H9 (cell line): ENCODE measurements at regions not wholly inside any gene's neighbourhood (a gene's known extent, or its start where the extent isn't known, plus 50 kb on each side); places are given as distances from the start of the nearest gene placed in this dataset.

Source experiments
- DNase-seq: peaks from one replicate; pipeline ENCODE4 v3.0.0-alpha.2; 2017
- H2AFZ ChIP-seq: one replicate; pipeline ENCODE4 v1.6.1; 2013; ENCODE audit warnings: mild to moderate bottlenecking, low read length, control low read depth, moderate library complexity
- H2AK5ac ChIP-seq: 2 replicates; pipeline ENCODE4 v1.6.1; 2013; ENCODE audit warnings: low read length, control low read depth, mixed read lengths; ENCODE audit not compliant: insufficient read length
- H2BK120ac ChIP-seq: one replicate; pipeline ENCODE4 v1.6.1; 2013; ENCODE audit warnings: low read depth, mild to moderate bottlenecking, low read length, control low read depth, inconsistent platforms; ENCODE audit not compliant: poor library complexity, severe bottlenecking
- H2BK12ac ChIP-seq: 2 replicates; pipeline ENCODE4 v1.6.1; 2013; ENCODE audit warnings: low read length, control low read depth, mixed read lengths, low read depth; ENCODE audit not compliant: insufficient read length
- H2BK15ac ChIP-seq: 2 replicates; pipeline ENCODE4 v1.6.1; 2013; ENCODE audit warnings: low read depth, low read length, control low read depth
- H2BK20ac ChIP-seq: one replicate; pipeline ENCODE4 v1.6.1; 2013; ENCODE audit warnings: low read depth, mild to moderate bottlenecking, low read length, control low read depth, inconsistent platforms; ENCODE audit not compliant: poor library complexity, severe bottlenecking
- H2BK5ac ChIP-seq: 2 replicates; pipeline ENCODE4 v1.6.1; 2013; ENCODE audit warnings: low read length, control low read depth, mixed read lengths; ENCODE audit not compliant: insufficient read length
- H3K14ac ChIP-seq: 2 replicates; pipeline ENCODE4 v1.6.1; 2013; ENCODE audit warnings: low read length, control low read depth; ENCODE audit not compliant: insufficient read depth
- H3K18ac ChIP-seq: 2 replicates; pipeline ENCODE4 v1.6.1; 2013; ENCODE audit warnings: low read depth, mild to moderate bottlenecking, mixed read lengths, low read length, control low read depth; ENCODE audit not compliant: insufficient read length
- H3K23ac ChIP-seq: 2 replicates; pipeline ENCODE4 v1.6.1; 2013; ENCODE audit warnings: low read length, control low read depth, mixed read lengths, low read depth; ENCODE audit not compliant: insufficient read length
- H3K23me2 ChIP-seq: 2 replicates; pipeline ENCODE4 v1.6.1; 2013; ENCODE audit warnings: low read depth, mild to moderate bottlenecking, mixed read lengths, low read length, control low read depth; ENCODE audit not compliant: insufficient read length, poor library complexity, severe bottlenecking
- H3K27ac ChIP-seq: 2 replicates; pipeline ENCODE4 v1.5.1; 2013; ENCODE audit warnings: low read length, control low read depth, mixed read lengths, low read depth; ENCODE audit not compliant: insufficient read length
- H3K27me3 ChIP-seq: 2 replicates; pipeline ENCODE4 v1.6.1; 2013; ENCODE audit warnings: low read length, control low read depth, inconsistent platforms; ENCODE audit not compliant: insufficient read depth
- H3K4ac ChIP-seq: 2 replicates; pipeline ENCODE4 v1.6.1; 2013; ENCODE audit warnings: low read depth, mild to moderate bottlenecking, control low read depth, inconsistent platforms, low read length, moderate library complexity
- H3K4me1 ChIP-seq: 2 replicates; pipeline ENCODE4 v1.6.1; 2013; ENCODE audit warnings: low read length, control low read depth, inconsistent platforms; ENCODE audit not compliant: insufficient read depth
- H3K4me2 ChIP-seq: 2 replicates; pipeline ENCODE4 v1.6.1; 2013; ENCODE audit warnings: low read length, control low read depth, mixed read lengths; ENCODE audit not compliant: insufficient read length, insufficient read depth
- H3K56ac ChIP-seq: 2 replicates; pipeline ENCODE4 v1.6.1; 2013; ENCODE audit warnings: low read depth, mild to moderate bottlenecking, mixed read lengths, low read length, control low read depth; ENCODE audit not compliant: insufficient read length
- H3K79me1 ChIP-seq: 2 replicates; pipeline ENCODE4 v1.6.1; 2013; ENCODE audit warnings: low read depth, mild to moderate bottlenecking, moderate library complexity, low read length, control low read depth, inconsistent platforms; ENCODE audit not compliant: insufficient read depth, poor library complexity, severe bottlenecking
- H3K79me2 ChIP-seq: 2 replicates; pipeline ENCODE4 v1.6.1; 2013; ENCODE audit warnings: low read length, control low read depth, inconsistent platforms; ENCODE audit not compliant: insufficient read depth
- H3K9ac ChIP-seq: 2 replicates; pipeline ENCODE4 v1.6.1; 2013; ENCODE audit warnings: low read length, control low read depth, mixed read lengths; ENCODE audit not compliant: insufficient read length; ENCODE audit errors: extremely low read depth
- H3K9me3 ChIP-seq: one replicate; pipeline ENCODE4 v1.6.1; 2013; ENCODE audit warnings: low read depth, low read length, inconsistent platforms; ENCODE audit not compliant: control insufficient read depth
- H3T11ph ChIP-seq: one replicate; pipeline ENCODE4 v1.6.1; 2013; ENCODE audit warnings: mild to moderate bottlenecking, low read length, control low read depth, inconsistent platforms
- H4K20me1 ChIP-seq: one replicate; pipeline ENCODE4 v1.6.1; 2013; ENCODE audit not compliant: control insufficient read depth, insufficient read length, insufficient read depth
- H4K5ac ChIP-seq: 2 replicates; pipeline ENCODE4 v1.6.1; 2013; ENCODE audit warnings: low read depth, mild to moderate bottlenecking, mixed read lengths, low read length, control low read depth; ENCODE audit not compliant: insufficient read length
- H4K8ac ChIP-seq: replicated peaks from 2 replicates; pipeline ENCODE4 v1.6.1; 2013; ENCODE audit warnings: low read length, control low read depth, mixed read lengths, low read depth; ENCODE audit not compliant: insufficient read length
- H4K91ac ChIP-seq: 2 replicates; pipeline ENCODE4 v1.6.1; 2013; ENCODE audit warnings: low read depth, mild to moderate bottlenecking, moderate library complexity, mixed read lengths, low read length, control low read depth; ENCODE audit not compliant: insufficient read length
- H3K27ac Mint-ChIP-seq, 3 experiments: 2 replicates in 2 of 3; 3 replicates in 1 of 3; pipeline ENCODE4 v1.8.0; 2020 to 2021; ENCODE audit warnings: mixed read lengths in 3 of 3, mild to moderate bottlenecking in 1 of 3, moderate library complexity in 1 of 3
- H3K27me3 Mint-ChIP-seq: 2 replicates; pipeline ENCODE4 v1.8.0; 2021; ENCODE audit warnings: low read depth, mild to moderate bottlenecking, moderate library complexity, mixed read lengths
- H3K36me3 Mint-ChIP-seq, 3 experiments: 2 replicates in 2 of 3; 3 replicates in 1 of 3; pipeline ENCODE4 v1.8.0; 2020 to 2021; ENCODE audit warnings: low read depth in 3 of 3, mixed read lengths in 3 of 3; ENCODE audit not compliant: insufficient read depth in 1 of 3
- H3K4me1 Mint-ChIP-seq, 2 experiments: 2 replicates each; pipeline ENCODE4 v1.8.0; 2020; ENCODE audit warnings: mixed read lengths in 2 of 2
- H3K4me3 Mint-ChIP-seq, 2 experiments: 2 replicates in 1 of 2; 3 replicates in 1 of 2; pipeline ENCODE4 v1.8.0; 2020 to 2021; ENCODE audit warnings: mild to moderate bottlenecking in 2 of 2, mixed read lengths in 2 of 2, moderate library complexity in 1 of 2
- H3K9me3 Mint-ChIP-seq, 2 experiments: 2 replicates in 1 of 2; 3 replicates in 1 of 2; pipeline ENCODE4 v1.8.0; 2020; ENCODE audit warnings: mild to moderate bottlenecking in 2 of 2, mixed read lengths in 2 of 2, moderate library complexity in 1 of 2
- WGBS: extraction: QIAGEN DNeasy Blood & Tissue Kit; methylation state at CpG from one replicate; pipeline ENCODE4 v1.1.7; 2013; ENCODE audit warnings: missing lambda C conversion rate, low lambda C conversion rate, mixed read lengths; ENCODE audit not compliant: insufficient read length; ENCODE audit errors: extremely low coverage; 5-methylcytosine and 5-hydroxymethylcytosine counted together
- TF ChIP-seq, protein P1 (sequence below): fragments of 200-600 bp; sonication (generic); conservative IDR thresholded peaks from 3 replicates; pipeline ENCODE4 v1.8.0; 2021; ENCODE audit warnings: antibody characterized with exemption, mild to moderate bottlenecking

DNA sequence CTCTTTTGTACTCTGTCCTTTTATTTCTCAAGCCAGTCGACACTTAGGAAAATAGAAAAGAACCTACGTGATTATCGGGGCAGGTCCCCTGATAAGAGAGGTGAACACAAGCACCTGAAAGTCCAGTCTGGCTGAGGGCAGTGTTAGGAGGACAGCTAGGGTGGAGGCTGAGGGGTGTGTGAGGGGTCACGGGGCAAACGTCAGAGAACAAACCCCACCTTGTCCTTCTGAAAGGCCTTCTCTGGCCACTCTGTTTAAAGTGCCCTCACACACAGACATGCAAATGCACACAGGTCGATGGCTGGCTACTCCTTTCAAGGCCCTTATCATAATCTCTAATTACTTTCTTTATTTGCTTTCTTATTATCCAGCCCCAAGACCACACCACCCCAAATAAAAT lies 108.8 kb downstream of the ESM1 start:
- DNase-seq = no peak
- H2BK15ac ChIP-seq = no peak overlapping the region
- H3K4me2 ChIP-seq = no peak overlapping the region
- H3K79me2 ChIP-seq = no peaks in the 10 kb centered on the region
- no peak overlapping the region for H2AK5ac ChIP-seq
- H3K27me3 Mint-ChIP-seq = peaks cover 7% of the 10 kb centered on the region
- no peaks in the 10 kb centered on the region for H3K27me3 ChIP-seq
- H3K4ac ChIP-seq = no peak overlapping the region
- no peak overlapping the region for H2BK5ac ChIP-seq
- TF ChIP-seq, protein P1, sequence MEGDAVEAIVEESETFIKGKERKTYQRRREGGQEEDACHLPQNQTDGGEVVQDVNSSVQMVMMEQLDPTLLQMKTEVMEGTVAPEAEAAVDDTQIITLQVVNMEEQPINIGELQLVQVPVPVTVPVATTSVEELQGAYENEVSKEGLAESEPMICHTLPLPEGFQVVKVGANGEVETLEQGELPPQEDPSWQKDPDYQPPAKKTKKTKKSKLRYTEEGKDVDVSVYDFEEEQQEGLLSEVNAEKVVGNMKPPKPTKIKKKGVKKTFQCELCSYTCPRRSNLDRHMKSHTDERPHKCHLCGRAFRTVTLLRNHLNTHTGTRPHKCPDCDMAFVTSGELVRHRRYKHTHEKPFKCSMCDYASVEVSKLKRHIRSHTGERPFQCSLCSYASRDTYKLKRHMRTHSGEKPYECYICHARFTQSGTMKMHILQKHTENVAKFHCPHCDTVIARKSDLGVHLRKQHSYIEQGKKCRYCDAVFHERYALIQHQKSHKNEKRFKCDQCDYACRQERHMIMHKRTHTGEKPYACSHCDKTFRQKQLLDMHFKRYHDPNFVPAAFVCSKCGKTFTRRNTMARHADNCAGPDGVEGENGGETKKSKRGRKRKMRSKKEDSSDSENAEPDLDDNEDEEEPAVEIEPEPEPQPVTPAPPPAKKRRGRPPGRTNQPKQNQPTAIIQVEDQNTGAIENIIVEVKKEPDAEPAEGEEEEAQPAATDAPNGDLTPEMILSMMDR = no peak
- no peaks in the 10 kb centered on the region for H4K20me1 ChIP-seq
- H3K56ac ChIP-seq = no peak overlapping the region
- H3K4me1 Mint-ChIP-seq = peaks cover 41 to 43% of the 10 kb centered on the region in 2 experiments
- H3K27ac ChIP-seq = no peak overlapping the region
- H3K14ac ChIP-seq = peak overlapping the region; percentile 39; the same call in 1 of the 2 replicates
- peaks cover 3% of the 10 kb centered on the region; the same call in 1 of the 2 replicates for H3K4me1 ChIP-seq
- H2BK120ac ChIP-seq = no peak overlapping the region
- no peak overlapping the region for H3T11ph ChIP-seq
- H3K36me3 Mint-ChIP-seq = peaks cover 0 to 5% (median 0%) of the 10 kb centered on the region in 3 experiments; a peak in 2 of 7 replicates
- H4K8ac ChIP-seq = no peak overlapping the region
- no peak overlapping the region for H4K5ac ChIP-seq
- H2AFZ ChIP-seq = no peak overlapping the region
- no CpG with 5 or more reads among the region's 6 CpGs for WGBS
- H3K79me1 ChIP-seq = no peaks in the 10 kb centered on the region
- H3K9me3 Mint-ChIP-seq = peaks cover 0 to 3% of the 10 kb centered on the region in 2 experiments; a peak in 1 of 5 replicates
- peak overlapping the region in 1 of 3 experiments; percentile 8; a peak in 1 of 7 replicates for H3K27ac Mint-ChIP-seq
- H3K23ac ChIP-seq = no peak overlapping the region
- no peak overlapping the region for H3K18ac ChIP-seq
- no peak overlapping the region for H2BK12ac ChIP-seq
- H4K91ac ChIP-seq = no peak overlapping the region
- H3K4me3 Mint-ChIP-seq = no peak overlapping the region
- H3K9me3 ChIP-seq = no peaks in the 10 kb centered on the region
- H2BK20ac ChIP-seq = no peak overlapping the region
- no peak overlapping the region for H3K9ac ChIP-seq
- H3K23me2 ChIP-seq = no peaks in the 10 kb centered on the region
